CD4-positive, alpha-beta T cell treated with Interleukin-1 beta for 1 hour (primary cell): ENCODE measurements at regions not wholly inside any gene's neighbourhood (a gene's known extent, or its start where the extent isn't known, plus 50 kb on each side); places are given as distances from the start of the nearest gene placed in this dataset.
A peak's percentile ranks its signal among the peaks of the same experiment; 100 is the strongest.

Source experiments
- DNase-seq, 2 donors: peaks; one replicate each; pipeline ENCODE4 v3.0.0-alpha.2; 2020 to 2022

- no peak for DNase-seq
Measured at GRCh38 chr3:99175276-99175812, 273.8 kb upstream of the DCBLD2 start.

GRCh38 chr3:99172736-99173657 is 271.5 kb upstream of the DCBLD2 start:
- peak in 1 of 2 donors; percentile 8 for DNase-seq

GRCh38 chr3:99171800-99172199 is 270.3 kb upstream of the DCBLD2 start:
- DNase-seq, result no peak

GRCh38 chr3:99170867-99171517 is 269.5 kb upstream of the DCBLD2 start:
- no peak for DNase-seq

- DNase-seq, result no peak
Measured at GRCh38 chr3:99167071-99167470, 265.6 kb upstream of the DCBLD2 start.

- DNase-seq, result no peak
Measured at GRCh38 chr3:99163314-99163713, 261.8 kb upstream of the DCBLD2 start.

GRCh38 chr3:99159220-99159762 is 257.8 kb upstream of the DCBLD2 start:
- DNase-seq, result no peak

- no peak for DNase-seq
Measured at GRCh38 chr3:99145031-99145430, 243.5 kb upstream of the DCBLD2 start.

- no peak for DNase-seq
Measured at GRCh38 chr3:99143493-99143892, 242.0 kb upstream of the DCBLD2 start.

- DNase-seq, result no peak
Measured at GRCh38 chr3:99134986-99135385, 233.5 kb upstream of the DCBLD2 start.

GRCh38 chr3:99131876-99132275 is 230.4 kb upstream of the DCBLD2 start:
- no peak for DNase-seq

GRCh38 chr3:99128725-99129505 is 227.4 kb upstream of the DCBLD2 start:
- DNase-seq, result no peak

- no peak for DNase-seq
Measured at GRCh38 chr3:99128235-99128634, 226.7 kb upstream of the DCBLD2 start.

GRCh38 chr3:99126316-99126715 is 224.8 kb upstream of the DCBLD2 start:
- no peak for DNase-seq

- DNase-seq, result no peak
Measured at GRCh38 chr3:99119385-99119784, 217.9 kb upstream of the DCBLD2 start.

GRCh38 chr3:99118381-99118780 is 216.9 kb upstream of the DCBLD2 start:
- no peak for DNase-seq

- DNase-seq, result no peak
Measured at GRCh38 chr3:99114565-99115291, 213.2 kb upstream of the DCBLD2 start.

- DNase-seq, result no peak
Measured at GRCh38 chr3:99111235-99111634, 209.7 kb upstream of the DCBLD2 start.

GRCh38 chr3:99110401-99110800 is 208.9 kb upstream of the DCBLD2 start:
- DNase-seq, result no peak

GRCh38 chr3:99108508-99108907 is 207.0 kb upstream of the DCBLD2 start:
- no peak for DNase-seq

GRCh38 chr3:99094606-99095005 is 193.1 kb upstream of the DCBLD2 start:
- DNase-seq, result no peak

- DNase-seq, result no peak
Measured at GRCh38 chr3:99087277-99087676, 185.8 kb upstream of the DCBLD2 start.
